ENCODE measurements at regions not wholly inside any gene's neighbourhood (a gene's known extent, or its start where the extent isn't known, plus 50 kb on each side); places are given as distances from the start of the nearest gene placed in this dataset.

- peak in 1 of 3 donors; percentile 11 for DNase-seq (ENCODE audit: low read depth in 2 of 3, low spot score in 1 of 3)
Measured at GRCh38 chrX:30504309-30504708, 73.3 kb downstream of the TASL start.

- no peak for DNase-seq (ENCODE audit: low read depth in 2 of 3, low spot score in 1 of 3)
Measured at GRCh38 chrX:30495468-30495867, 82.1 kb downstream of the TASL start.

- DNase-seq (ENCODE audit: low read depth in 2 of 3, low spot score in 1 of 3) = no peak
Measured at GRCh38 chrX:30493348-30493747, 84.2 kb downstream of the TASL start.

GRCh38 chrX:30489323-30489722 lies 88.2 kb downstream of the TASL start:
- DNase-seq (ENCODE audit: low read depth in 2 of 3, low spot score in 1 of 3) = no peak

- DNase-seq (ENCODE audit: low read depth in 2 of 3, low spot score in 1 of 3) = no peak
Measured at GRCh38 chrX:30488092-30488491, 89.5 kb downstream of the TASL start.

- DNase-seq (ENCODE audit: low read depth in 2 of 3, low spot score in 1 of 3) = no peak
Measured at GRCh38 chrX:30483996-30484395, 93.6 kb downstream of the TASL start.

GRCh38 chrX:30468471-30468870 lies 109.1 kb downstream of the TASL start:
- DNase-seq (ENCODE audit: low read depth in 2 of 3, low spot score in 1 of 3) = no peak
